ENCODE measurements at regions not wholly inside any gene's neighbourhood (a gene's known extent, or its start where the extent isn't known, plus 50 kb on each side); places are given as distances from the start of the nearest gene placed in this dataset.

GRCh38 chr5:72598401-72599064 is 91.3 kb upstream of the ZNF366 start:
- TF ChIP-seq EP300 (IDR thresholded peaks at IDR 0.05) (no peak), POLR2AphosphoS5 (IDR thresholded peaks at IDR 0.05) (no peak)
- TF ChIP-seq, protein P1, sequence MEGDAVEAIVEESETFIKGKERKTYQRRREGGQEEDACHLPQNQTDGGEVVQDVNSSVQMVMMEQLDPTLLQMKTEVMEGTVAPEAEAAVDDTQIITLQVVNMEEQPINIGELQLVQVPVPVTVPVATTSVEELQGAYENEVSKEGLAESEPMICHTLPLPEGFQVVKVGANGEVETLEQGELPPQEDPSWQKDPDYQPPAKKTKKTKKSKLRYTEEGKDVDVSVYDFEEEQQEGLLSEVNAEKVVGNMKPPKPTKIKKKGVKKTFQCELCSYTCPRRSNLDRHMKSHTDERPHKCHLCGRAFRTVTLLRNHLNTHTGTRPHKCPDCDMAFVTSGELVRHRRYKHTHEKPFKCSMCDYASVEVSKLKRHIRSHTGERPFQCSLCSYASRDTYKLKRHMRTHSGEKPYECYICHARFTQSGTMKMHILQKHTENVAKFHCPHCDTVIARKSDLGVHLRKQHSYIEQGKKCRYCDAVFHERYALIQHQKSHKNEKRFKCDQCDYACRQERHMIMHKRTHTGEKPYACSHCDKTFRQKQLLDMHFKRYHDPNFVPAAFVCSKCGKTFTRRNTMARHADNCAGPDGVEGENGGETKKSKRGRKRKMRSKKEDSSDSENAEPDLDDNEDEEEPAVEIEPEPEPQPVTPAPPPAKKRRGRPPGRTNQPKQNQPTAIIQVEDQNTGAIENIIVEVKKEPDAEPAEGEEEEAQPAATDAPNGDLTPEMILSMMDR (IDR thresholded peaks at IDR 0.05): no peak

All from esophagus muscularis mucosa (tissue), 4 donors.